GM21737 (cell line): ENCODE measurements at regions not wholly inside any gene's neighbourhood (a gene's known extent, or its start where the extent isn't known, plus 50 kb on each side); places are given as distances from the start of the nearest gene placed in this dataset.
"Not testable (repeated sequence)": the region's sequence is repeated elsewhere in the genome, so short reads cannot be mapped to it uniquely, and the experiment has no call there.

Source experiments
- ATAC-seq: cut with Tn5 transposase; IDR thresholded peaks from one replicate; pipeline ENCODE4 v1.9.1; 2021; ENCODE audit warnings: mild to moderate bottlenecking, moderate library complexity; ENCODE audit not compliant: unreplicated experiment

- no peak for ATAC-seq
These were observed 198.8 kb upstream of the NOX3 start for GRCh38 chr6:155654474-155654873.

- ATAC-seq: no peak
These were observed 192.7 kb upstream of the NOX3 start for GRCh38 chr6:155648301-155648700.

GRCh38 chr6:155647354-155647753 lies 191.7 kb upstream of the NOX3 start:
- no peak for ATAC-seq

- ATAC-seq: no peak
These were observed 190.8 kb upstream of the NOX3 start for GRCh38 chr6:155646443-155646842.

GRCh38 chr6:155645325-155645724 lies 189.7 kb upstream of the NOX3 start:
- ATAC-seq: no peak

GRCh38 chr6:155641603-155642002 lies 186.0 kb upstream of the NOX3 start:
- ATAC-seq: no peak

GRCh38 chr6:155638200-155638599 lies 182.6 kb upstream of the NOX3 start:
- no peak for ATAC-seq

- no peak for ATAC-seq
These were observed 179.8 kb upstream of the NOX3 start for GRCh38 chr6:155635416-155635815.

- no peak for ATAC-seq
These were observed 174.4 kb upstream of the NOX3 start for GRCh38 chr6:155630085-155630484.

GRCh38 chr6:155629652-155630051 lies 174.0 kb upstream of the NOX3 start:
- no peak for ATAC-seq

GRCh38 chr6:155628306-155628705 lies 172.7 kb upstream of the NOX3 start:
- no peak for ATAC-seq

- ATAC-seq: not testable (repeated sequence)
These were observed 172.1 kb upstream of the NOX3 start for GRCh38 chr6:155627722-155628212.

- ATAC-seq: no peak
These were observed 168.0 kb upstream of the NOX3 start for GRCh38 chr6:155623450-155624178.

- no peak for ATAC-seq
These were observed 159.0 kb upstream of the NOX3 start for GRCh38 chr6:155614606-155615005.

GRCh38 chr6:155611742-155612141 lies 156.1 kb upstream of the NOX3 start:
- ATAC-seq: no peak

- ATAC-seq: no peak
These were observed 149.4 kb upstream of the NOX3 start for GRCh38 chr6:155604991-155605390.

- no peak for ATAC-seq
These were observed 143.9 kb upstream of the NOX3 start for GRCh38 chr6:155599561-155599960.

GRCh38 chr6:155599160-155599559 lies 143.5 kb upstream of the NOX3 start:
- ATAC-seq: no peak

- ATAC-seq: no peak
These were observed 139.6 kb upstream of the NOX3 start for GRCh38 chr6:155595284-155595683.

- no peak for ATAC-seq
These were observed 136.1 kb upstream of the NOX3 start for GRCh38 chr6:155591741-155592140.

- no peak for ATAC-seq
These were observed 133.6 kb upstream of the NOX3 start for GRCh38 chr6:155589190-155589589.

- no peak for ATAC-seq
These were observed 132.2 kb upstream of the NOX3 start for GRCh38 chr6:155587817-155588216.

- no peak for ATAC-seq
These were observed 130.5 kb upstream of the NOX3 start for GRCh38 chr6:155586090-155586489.
